ENCODE measurements at regions not wholly inside any gene's neighbourhood (a gene's known extent, or its start where the extent isn't known, plus 50 kb on each side); places are given as distances from the start of the nearest gene placed in this dataset.

- TF ChIP-seq POLR2A (IDR thresholded peaks at IDR 0.05; ENCODE audit: low read depth, low read length) (no peak), POLR2AphosphoS5 (IDR thresholded peaks at IDR 0.05; ENCODE audit: low read depth, low read length) (no peak), SPI1 (IDR thresholded peaks at IDR 0.05; ENCODE audit: low read depth, low read length) (no peak), TAF1 (IDR thresholded peaks at IDR 0.05; ENCODE audit: low read depth, low read length) (no peak), PAX5 (IDR thresholded peaks at IDR 0.05; ENCODE audit: insufficient read depth, low read length, severe bottlenecking) (no peak), POU2F2 (IDR thresholded peaks at IDR 0.05; ENCODE audit: low read depth, low read length) (no peak)
These were observed 72.5 kb upstream of the PRSS16 start for GRCh38 chr6:27174958-27175357.

All from GM12891 (cell line).